KBM-7 (cell line): ENCODE measurements at regions not wholly inside any gene's neighbourhood (a gene's known extent, or its start where the extent isn't known, plus 50 kb on each side); places are given as distances from the start of the nearest gene placed in this dataset.
"Not testable (repeated sequence)": the region's sequence is repeated elsewhere in the genome, so short reads cannot be mapped to it uniquely, and the experiment has no call there.

Experiments used
- DNase-seq: peaks from one replicate; pipeline ENCODE4 v3.0.0-alpha.2; 2015
- in situ Hi-C: fragments of 300-500 bp; cut with MboI; formaldehyde crosslinking; loops from 2 replicates; pipeline ENCODE4 v1.14.3; 2020; ENCODE audit warnings: low sequenced_read_pairs, low pct_unique_long_range_greater_than_20kb, mixed read lengths

- in situ Hi-C loops, result no loop called here
- no peak for DNase-seq
Observed at GRCh38 chr2:241952816-241953215, 83.3 kb downstream of the RTP5 start.

GRCh38 chr2:241953324-241953928 lies 83.9 kb downstream of the RTP5 start:
- DNase-seq, result no peak
- in situ Hi-C loops, result no loop called here

- no peak for DNase-seq
- in situ Hi-C loops, result no loop called here
Observed at GRCh38 chr2:241956521-241957110, 87.1 kb downstream of the RTP5 start.

- in situ Hi-C loops, result no loop called here
- no peak for DNase-seq
Observed at GRCh38 chr2:241957276-241957675, 87.7 kb downstream of the RTP5 start.

GRCh38 chr2:241958818-241959545 lies 89.5 kb downstream of the RTP5 start:
- in situ Hi-C loops, result no loop called here

GRCh38 chr2:241959751-241960269 lies 90.3 kb downstream of the RTP5 start:
- no peak for DNase-seq
- in situ Hi-C loops, result no loop called here

More at GRCh38 chr2:241958818-241959545, 89.5 kb downstream of the RTP5 start:
- peak; percentile 71 for DNase-seq

GRCh38 chr2:241961454-241961853 lies 91.9 kb downstream of the RTP5 start:
- in situ Hi-C loops, result no loop called here
- DNase-seq, result no peak

- DNase-seq, result no peak
- in situ Hi-C loops, result no loop called here
Observed at GRCh38 chr2:241964133-241964532, 94.6 kb downstream of the RTP5 start.

- DNase-seq, result peak; percentile 97
- in situ Hi-C loops, result no loop called here
Observed at GRCh38 chr2:241965931-241966412, 96.4 kb downstream of the RTP5 start.

- no peak for DNase-seq
- in situ Hi-C loops, result no loop called here
Observed at GRCh38 chr2:241966647-241967466, 97.3 kb downstream of the RTP5 start.

GRCh38 chr2:241967467-241968144 lies 98.1 kb downstream of the RTP5 start:
- in situ Hi-C loops, result no loop called here
- DNase-seq, result no peak

GRCh38 chr2:241968417-241968816 lies 98.9 kb downstream of the RTP5 start:
- in situ Hi-C loops, result no loop called here

GRCh38 chr2:241969182-241969581 lies 99.7 kb downstream of the RTP5 start:
- DNase-seq, in situ Hi-C loops: not testable (repeated sequence)

More at GRCh38 chr2:241968417-241968816, 98.9 kb downstream of the RTP5 start:
- DNase-seq, result no peak

GRCh38 chr2:241970716-241971115 lies 101.2 kb downstream of the RTP5 start:
- in situ Hi-C loops, result no loop called here
- no peak for DNase-seq

GRCh38 chr2:241974096-241974495 lies 104.6 kb downstream of the RTP5 start:
- in situ Hi-C loops, result no loop called here

GRCh38 chr2:241974851-241975592 lies 105.5 kb downstream of the RTP5 start:
- DNase-seq, result no peak
- in situ Hi-C loops, result no loop called here

More at GRCh38 chr2:241974096-241974495, 104.6 kb downstream of the RTP5 start:
- DNase-seq, result no peak

GRCh38 chr2:241975593-241976284 lies 106.2 kb downstream of the RTP5 start:
- in situ Hi-C loops, result no loop called here
- DNase-seq, result no peak
